HG03558 (cell line): ENCODE measurements at regions not wholly inside any gene's neighbourhood (a gene's known extent, or its start where the extent isn't known, plus 50 kb on each side); places are given as distances from the start of the nearest gene placed in this dataset.

ENCODE experiments used
- ATAC-seq: cut with Tn5 transposase; IDR thresholded peaks from one replicate; pipeline ENCODE4 v1.9.1; 2021; ENCODE audit warnings: moderate number of reproducible peaks; ENCODE audit not compliant: unreplicated experiment; ENCODE audit errors: extremely low read depth

- ATAC-seq = no peak
Measured at GRCh38 chr15:60204131-60204885, 193.5 kb downstream of the ANXA2 start.

DNA sequence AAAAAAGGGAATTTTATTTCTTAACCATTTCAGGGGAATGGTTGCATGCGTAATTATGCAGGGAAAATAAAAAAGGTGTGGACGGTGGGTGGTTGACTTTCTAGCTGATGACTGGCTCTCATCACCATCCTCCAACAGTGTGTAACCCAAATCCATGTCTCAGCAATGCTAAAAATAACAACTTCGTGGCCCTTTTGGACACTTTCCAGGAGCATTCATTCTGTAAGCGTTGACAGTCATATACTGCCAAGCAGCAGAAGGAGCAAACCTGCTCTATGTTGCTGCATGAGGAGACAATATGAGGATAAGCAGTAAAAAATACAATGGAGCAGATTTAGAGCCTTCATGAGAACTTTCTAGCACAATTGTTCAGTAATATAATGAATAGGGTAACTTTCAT, 189.1 kb downstream of the ANXA2 start:
- no peak for ATAC-seq

GRCh38 chr15:60212536-60212935, 185.2 kb downstream of the ANXA2 start:
- no peak for ATAC-seq

DNA sequence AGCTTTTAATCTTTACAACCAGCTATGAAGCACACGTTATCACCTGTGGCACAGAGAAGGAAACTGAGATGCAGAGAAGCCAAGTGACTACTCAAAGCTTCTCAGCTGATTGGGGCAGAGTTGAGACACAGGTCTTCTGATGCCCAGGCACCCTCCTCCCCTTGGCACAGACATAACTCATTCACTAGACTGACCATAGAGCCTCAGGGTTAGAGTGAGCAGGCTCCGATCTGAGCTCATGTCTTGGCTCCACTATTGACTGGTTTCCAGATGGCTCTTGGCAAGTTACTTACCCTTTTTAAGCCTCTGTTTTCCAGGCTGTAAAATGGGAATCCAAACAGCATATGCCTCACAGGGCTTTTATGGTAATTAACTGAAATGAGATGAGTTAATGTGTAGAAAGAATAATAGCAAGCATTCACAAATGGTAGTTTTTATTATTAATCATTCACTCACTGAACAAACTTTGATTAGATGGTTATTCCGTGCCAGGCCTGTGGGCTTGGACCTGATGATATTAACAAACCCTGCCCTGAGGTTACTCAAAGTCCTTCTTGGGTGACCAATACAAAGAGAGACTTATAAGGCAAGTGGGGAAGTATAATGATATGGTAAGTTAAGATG, 184.3 kb downstream of the ANXA2 start:
- ATAC-seq = no peak

DNA sequence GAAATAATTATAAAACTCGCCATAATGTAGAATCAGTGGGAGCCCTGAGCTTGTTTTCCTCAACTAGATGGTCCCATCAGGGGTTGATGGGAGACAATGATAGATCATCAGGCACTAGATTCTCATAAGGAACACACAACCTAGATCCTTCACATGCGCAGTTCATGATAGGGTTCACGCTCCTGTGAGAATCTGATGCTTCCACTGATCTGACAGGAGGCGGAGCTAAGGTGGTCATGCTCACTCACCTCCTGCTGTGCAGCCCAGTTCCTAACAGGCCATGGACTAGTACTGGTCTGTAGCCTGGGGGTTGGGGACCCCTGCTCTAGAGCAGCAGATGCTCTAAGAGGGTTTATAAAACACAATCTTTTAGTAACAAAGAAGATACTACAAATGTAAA, 183.6 kb downstream of the ANXA2 start:
- no peak for ATAC-seq

DNA sequence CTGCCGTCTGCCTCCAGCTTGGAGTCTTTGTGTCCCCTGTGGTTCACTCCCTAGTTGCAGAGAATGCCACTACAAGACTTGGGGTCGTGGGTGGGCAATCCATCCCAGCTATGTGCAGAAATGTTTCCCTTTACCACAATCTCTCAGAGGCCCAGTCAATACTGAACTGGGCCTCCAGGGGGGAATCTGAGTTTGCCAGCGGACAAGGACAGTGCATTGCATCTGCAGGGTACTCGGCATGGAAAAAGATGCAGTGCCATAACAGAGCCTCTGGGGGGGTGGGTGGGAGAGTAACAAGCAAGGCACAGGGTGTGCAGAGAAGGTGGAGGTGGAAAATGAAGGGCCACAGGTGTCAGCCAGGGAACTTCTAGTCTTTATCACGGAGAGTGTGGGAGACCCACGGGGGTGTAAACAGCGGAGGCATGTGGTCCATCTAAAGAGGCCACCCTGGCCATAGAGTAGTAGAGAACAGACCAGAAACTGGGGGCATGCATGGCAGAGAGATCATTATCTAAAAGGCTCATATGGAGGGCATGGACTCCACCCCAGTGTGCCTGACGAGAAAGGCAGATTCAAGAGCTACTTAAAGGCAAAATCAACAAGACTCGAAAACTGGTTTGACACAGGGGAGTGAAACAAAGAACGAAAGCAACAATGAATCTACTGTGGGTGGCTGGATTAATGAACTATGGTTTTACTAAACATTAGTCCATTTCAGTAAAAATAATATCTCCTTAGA, 182.4 kb downstream of the ANXA2 start:
- no peak for ATAC-seq

DNA sequence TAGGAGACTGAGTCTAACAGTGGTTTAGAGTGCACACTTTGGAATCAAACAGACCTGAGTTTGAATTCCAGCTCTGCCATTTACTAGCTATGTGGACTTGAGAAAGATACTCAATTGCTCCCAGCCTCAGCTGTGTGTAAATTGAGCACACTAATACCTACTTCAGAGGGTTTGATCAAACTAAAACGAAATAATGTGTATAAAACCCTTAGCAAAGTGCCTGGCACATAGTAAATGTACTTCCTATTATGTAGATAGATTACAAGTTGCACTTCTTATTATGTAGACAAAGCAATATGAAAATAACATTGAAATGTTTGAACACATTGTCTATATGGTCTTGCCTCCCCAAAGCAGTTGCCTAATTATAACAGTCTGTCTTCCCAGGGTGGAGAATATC, 180.6 kb downstream of the ANXA2 start:
- no peak for ATAC-seq

DNA sequence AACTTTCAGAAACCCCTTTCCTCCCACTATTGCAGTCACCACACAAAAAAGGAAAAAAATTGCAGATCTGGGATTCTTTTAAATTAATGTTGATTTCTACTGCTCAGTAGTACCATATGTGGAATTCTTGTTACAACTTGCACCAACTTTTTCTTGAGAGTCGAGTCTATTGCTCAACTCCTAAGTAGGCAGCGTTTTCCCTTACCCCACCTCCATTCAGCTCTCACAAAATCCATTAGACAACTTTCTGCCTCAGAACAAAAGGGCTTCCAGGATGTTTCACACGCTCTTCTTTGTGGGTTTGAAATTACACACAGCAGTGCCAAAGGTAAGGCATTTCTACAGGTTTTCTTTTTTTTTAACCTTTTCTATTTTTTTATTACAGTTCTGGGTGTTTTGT, 179.5 kb downstream of the ANXA2 start:
- ATAC-seq = no peak

DNA sequence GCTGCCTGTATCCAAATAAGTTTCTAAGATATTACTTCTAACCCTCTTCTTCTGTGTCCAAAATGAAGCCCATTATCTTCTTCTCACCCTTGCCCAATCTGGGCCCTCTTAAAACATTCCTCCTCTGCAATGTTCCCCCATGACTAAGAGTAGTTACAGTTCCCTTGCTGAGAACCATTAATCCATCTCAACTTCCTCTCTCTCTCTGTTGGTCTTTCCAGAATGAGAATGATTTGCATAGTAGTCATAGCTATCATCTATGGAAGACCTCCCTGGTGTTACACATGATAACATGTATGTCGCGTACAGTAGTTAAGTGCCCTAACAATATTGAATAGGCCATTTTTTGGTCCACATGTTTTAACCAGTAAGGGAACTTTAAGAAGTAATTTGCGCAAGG, 177.9 kb downstream of the ANXA2 start:
- ATAC-seq = no peak

DNA sequence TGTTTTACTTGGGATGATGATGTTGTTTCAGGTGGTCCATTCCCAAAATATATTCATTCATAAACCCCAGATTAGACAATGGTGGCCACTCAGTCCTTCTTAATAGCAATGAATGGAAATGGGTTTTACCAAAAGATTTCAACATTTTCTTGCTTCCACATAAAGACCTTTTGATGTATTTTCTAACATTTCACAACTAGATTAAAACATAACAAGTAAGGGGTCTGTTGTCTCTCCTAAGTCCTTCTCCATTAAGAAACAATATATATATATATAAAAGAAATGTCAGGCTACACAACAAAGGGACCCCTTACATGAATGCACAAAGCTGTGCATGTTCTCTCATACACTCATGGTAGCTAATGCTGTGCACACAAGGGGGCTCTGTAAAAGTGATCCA, 176.4 kb downstream of the ANXA2 start:
- ATAC-seq = no peak

DNA sequence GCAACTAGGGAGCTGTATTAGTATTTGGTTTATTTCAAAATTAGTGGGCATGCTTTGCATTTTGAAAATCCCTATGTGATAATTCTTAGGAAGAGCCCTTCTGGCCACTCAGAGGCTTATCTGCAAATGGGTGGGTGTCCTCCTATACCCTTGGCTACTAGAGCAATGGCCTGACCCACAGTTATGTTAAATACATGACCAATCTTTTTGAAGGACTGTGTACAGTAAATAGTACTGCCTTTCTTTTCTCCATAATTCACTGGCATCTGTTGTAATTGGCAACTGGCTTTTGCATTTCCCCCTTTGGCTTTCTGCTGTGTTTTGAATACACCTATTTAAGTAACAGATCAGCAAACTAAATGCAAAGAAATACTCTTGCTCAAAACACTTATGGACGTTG, 175.4 kb downstream of the ANXA2 start:
- no peak for ATAC-seq

DNA sequence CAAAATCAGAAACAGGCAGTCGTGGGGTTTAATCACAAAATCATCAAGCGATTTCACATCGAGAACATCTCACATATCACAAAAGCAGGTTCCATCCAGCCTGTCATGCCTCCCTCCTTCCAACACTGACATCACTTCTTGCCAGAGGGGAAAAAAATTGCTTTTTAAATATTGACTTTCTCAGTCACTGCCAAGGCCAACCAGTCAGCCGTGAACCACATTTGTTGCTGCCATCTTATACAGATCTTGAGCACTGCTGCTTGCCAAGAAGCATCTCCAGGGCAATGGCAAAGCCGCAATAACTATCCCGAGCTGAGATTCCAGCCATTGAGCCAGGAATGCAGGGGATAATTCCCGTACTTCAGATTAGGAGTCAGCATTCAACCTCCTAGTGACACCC, 174.6 kb downstream of the ANXA2 start:
- ATAC-seq = no peak

DNA sequence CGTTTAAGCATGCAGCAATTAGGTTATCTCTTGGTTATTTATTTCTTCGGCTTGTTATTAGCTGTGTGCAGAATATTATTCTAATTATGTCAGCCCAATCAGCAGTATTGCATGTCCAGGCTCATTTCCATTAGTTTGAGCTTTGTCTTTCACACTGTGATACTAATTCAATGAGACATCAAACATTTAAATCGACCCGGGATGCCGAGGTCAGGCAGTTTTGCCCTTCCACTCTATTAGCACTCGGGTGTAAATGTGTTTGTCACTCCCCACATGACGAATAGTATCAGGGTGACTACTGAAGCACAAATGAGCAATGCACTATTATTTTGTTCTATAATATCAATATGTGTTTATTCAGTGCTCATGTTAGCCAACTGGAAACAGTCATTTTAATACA, 170.9 kb downstream of the ANXA2 start:
- no peak for ATAC-seq

DNA sequence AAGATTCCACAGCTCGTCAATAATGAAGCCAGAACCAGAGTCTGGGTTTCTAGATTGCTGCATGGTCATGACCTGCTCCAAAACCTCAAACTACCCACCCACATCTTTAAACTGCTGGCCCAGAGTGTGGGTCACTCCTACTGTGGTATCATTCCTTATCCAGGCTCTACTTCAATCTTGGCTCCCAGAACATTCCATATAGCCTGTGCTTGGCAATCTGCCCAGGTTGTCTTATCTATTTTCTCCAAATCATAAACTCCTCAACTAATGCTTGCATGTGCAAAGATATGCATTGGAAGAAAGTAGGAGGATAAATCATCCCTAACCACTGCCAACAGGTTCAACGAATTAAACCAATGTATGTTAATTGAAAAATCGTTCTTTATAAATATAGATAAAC, 169.7 kb downstream of the ANXA2 start:
- no peak for ATAC-seq

GRCh38 chr15:60228619-60229018, 169.2 kb downstream of the ANXA2 start:
- no peak for ATAC-seq

DNA sequence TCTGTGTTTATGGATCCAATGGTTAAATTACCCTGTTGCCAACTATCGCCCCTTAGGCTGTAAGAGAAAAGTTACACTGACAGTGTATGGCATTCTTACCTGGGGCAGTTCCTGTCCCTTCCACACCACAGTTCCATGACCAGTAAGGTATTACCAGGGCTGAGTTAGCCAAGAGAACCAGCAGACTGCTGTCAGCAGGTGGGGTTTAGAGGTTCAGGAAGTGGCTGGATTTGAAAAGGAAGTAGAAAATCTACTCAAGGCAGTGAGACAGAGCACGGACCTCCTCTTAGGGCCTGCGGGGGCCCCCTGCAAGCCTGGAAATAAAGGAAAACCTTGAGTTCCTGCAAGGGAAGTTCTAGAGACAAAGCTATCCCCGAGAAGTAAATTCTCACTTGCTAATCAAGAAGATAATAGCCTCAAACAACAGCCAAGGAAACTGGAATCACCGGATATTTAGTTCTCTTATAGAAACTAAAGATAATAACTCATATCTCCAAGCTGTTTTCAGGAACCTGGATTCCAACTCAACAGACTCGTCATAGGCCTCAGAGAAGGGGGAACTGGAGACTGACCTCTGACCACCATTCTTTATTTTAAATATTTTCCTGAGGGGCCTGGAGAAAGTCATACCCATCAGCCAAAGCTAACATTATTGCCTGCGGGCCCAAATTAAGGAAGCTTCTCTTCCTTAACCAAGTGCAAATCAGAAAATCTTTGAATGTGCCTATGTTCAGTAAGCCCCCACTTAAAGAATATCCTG, 161.7 kb downstream of the ANXA2 start:
- ATAC-seq = no peak

- ATAC-seq = no peak
Measured at GRCh38 chr15:60237446-60237845, 160.3 kb downstream of the ANXA2 start.

GRCh38 chr15:60243769-60244168, 154.0 kb downstream of the ANXA2 start:
- no peak for ATAC-seq

GRCh38 chr15:60244813-60245212, 153.0 kb downstream of the ANXA2 start:
- no peak for ATAC-seq

DNA sequence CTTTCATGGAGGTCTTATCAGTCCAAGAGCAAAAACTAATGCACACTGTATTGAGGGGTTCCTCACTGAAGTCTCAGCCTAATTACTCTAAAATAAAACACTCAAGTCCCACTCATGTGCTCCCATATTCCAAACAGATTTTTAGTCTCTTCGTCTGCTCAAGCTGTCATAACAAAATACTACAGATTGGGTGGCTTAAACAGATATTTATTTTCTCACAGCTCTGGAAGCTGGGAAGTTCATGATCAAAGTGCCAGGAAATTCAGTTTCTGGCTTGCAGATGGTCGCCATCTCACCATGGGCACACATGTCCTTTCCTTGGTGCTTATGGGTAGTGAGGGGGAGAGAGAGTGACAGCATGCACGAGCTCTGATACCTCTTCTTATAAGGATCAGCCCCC, 147.5 kb downstream of the ANXA2 start:
- no peak for ATAC-seq
